Heart right ventricle (tissue), 16 donors: ENCODE measurements at regions not wholly inside any gene's neighbourhood (a gene's known extent, or its start where the extent isn't known, plus 50 kb on each side); places are given as distances from the start of the nearest gene placed in this dataset.

ENCODE experiments used
- ATAC-seq, 8 donors: fragments of 200-7000 bp; cut with Tn5 transposase; one replicate each; pipeline ENCODE4 v1.9.1; 2020; ENCODE audit warnings: mild to moderate bottlenecking in 8 of 8, moderate library complexity in 8 of 8, moderate number of reproducible peaks in 1 of 8
- DNase-seq, 2 donors: peaks; one replicate each; pipeline ENCODE4 v3.0.0-alpha.2; 2020
- H3K27ac ChIP-seq, 10 donors: fragments of 200-600 bp; sonication (generic) in 2 of 10; one replicate each; pipeline versions ENCODE4 v1.5.0 to v1.8.0; 2020 to 2022; ENCODE audit warnings: mild to moderate bottlenecking in 3 of 10
- H3K27me3 ChIP-seq, 7 donors: fragments of 200-600 bp; one replicate each; pipeline ENCODE4 v1.8.0; 2021 to 2022; ENCODE audit warnings: mild to moderate bottlenecking in 2 of 7
- H3K36me3 ChIP-seq, 9 donors: fragments of 200-600 bp; sonication (generic) in 1 of 9; one replicate each; pipeline versions ENCODE4 v1.5.0 to v1.8.0; 2020 to 2022; ENCODE audit warnings: mild to moderate bottlenecking in 2 of 9
- H3K4me1 ChIP-seq, 9 donors: fragments of 200-600 bp; sonication (generic) in 1 of 9; one replicate each; pipeline versions ENCODE4 v1.5.0 to v1.8.0; 2020 to 2022; ENCODE audit warnings: mild to moderate bottlenecking in 4 of 9
- H3K4me3 ChIP-seq, 10 donors: fragments of 200-600 bp; sonication (generic) in 2 of 10; one replicate each; pipeline versions ENCODE4 v1.5.0 to v1.8.0; 2020 to 2022; ENCODE audit warnings: mild to moderate bottlenecking in 7 of 10, moderate library complexity in 2 of 10
- H3K9me3 ChIP-seq, 11 donors: fragments of 200-600 bp in 10 of 11; sonication (generic) in 2 of 11; one replicate each; pipeline versions ENCODE4 v1.5.0 to v1.8.0; 2013 to 2022; ENCODE audit warnings: mild to moderate bottlenecking in 2 of 11, control low read depth in 1 of 11, moderate library complexity in 1 of 11
- CTCF ChIP-seq, 9 donors: fragments of 200-600 bp; sonication (generic) in 2 of 9; IDR thresholded peaks; one replicate each; pipeline versions ENCODE4 v1.5.0 to v1.8.0; 2021 to 2022; ENCODE audit warnings: antibody characterized with exemption in 9 of 9, mild to moderate bottlenecking in 5 of 9, moderate library complexity in 1 of 9
- WGBS, 2 donors: extraction: QIAGEN DNeasy Blood & Tissue Kit; methylation state at CpG; one replicate each; pipeline ENCODE4 v1.1.7; 2013; ENCODE audit warnings: inconsistent platforms in 1 of 2; 5-methylcytosine and 5-hydroxymethylcytosine counted together
- intact Hi-C, 10 donors: fragments of 100-400 bp; cut with DNase I; formaldehyde crosslinking; loops; one replicate each; pipeline versions ENCODE4 v1.11.1 to v1.14.2; 2022
- donor health status: Arrhythmogenic right ventricular cardiomyopathy.
- donor health status: ischemic (EF 13 %, LVEDD 7.1; RV severe dilation, severe dysfunction).
- donor health status: healthy with polysubstance abuse.
- donor health status: DM: no; HTN: yes; CAD: no.
- donor health status: DM: no; HTN: no; CAD: no.
- donor health status: ischemic (EF 25% LVEDD 6.9; RV normal size, moderate dysfunction).
- donor health status: ischemic (EF 25% LVEDD 5.7; RV mildly dilated, moderate dysfunction).
- donor health status: healthy.
- donor health status: DM: yes; HTN: yes; CAD: no.
- donor health status: Ischemic cardiomyopathy.
- donor health status: ischemic (EF 35%, LVEDD 5.7; RV mildly dilated, moderate dysfunction).
- donor health status: nonischemic (EF 11% LVEDD 7.7; RV severe dilation, severe dysfunction).
- donor health status: DM: yes; HTN: yes; CAD: no.
- donor health status: PGD.
- donor health status: ischemic (EF 29% LVEDD 5.4; RV normal size, mild dysfunction).
- donor health status: nonischemic (EF 23%, LVEDD 6.1; RV moderate dilation, normal function).

- Histone ChIP-seq H3K27me3 (no peaks in the 10 kb centered on the region), H3K27ac (no peak overlapping the region), H3K36me3 (no peaks in the 10 kb centered on the region), H3K4me3 (no peak overlapping the region), H3K4me1 (no peaks in the 10 kb centered on the region), H3K9me3 (peaks cover 0 to 16% (median 0%) of the 10 kb centered on the region in 11 donors)
- DNase-seq, result no peak
- no peak for ATAC-seq
- 58 to 76% methylated on average over 3 of the region's 3 CpGs for WGBS, 2 donors
- TF ChIP-seq CTCF (IDR thresholded peaks at IDR 0.05), result no peak
- intact Hi-C loops, result no loop called here
These were observed 1557.9 kb downstream of the PLA2G4A start for GRCh38 chr1:188386666-188387065.

- H3K27ac ChIP-seq, result no peak overlapping the region
- H3K4me3 ChIP-seq, result no peak overlapping the region
- intact Hi-C loops, result no loop called here
- no peak for TF ChIP-seq CTCF (IDR thresholded peaks at IDR 0.05)
- H3K4me1 ChIP-seq, result no peaks in the 10 kb centered on the region
- no peaks in the 10 kb centered on the region for H3K27me3 ChIP-seq
- H3K9me3 ChIP-seq, result peaks cover 0 to 40% (median 4%) of the 10 kb centered on the region in 11 donors
- ATAC-seq (no peak), DNase-seq (no peak)
- no peaks in the 10 kb centered on the region for H3K36me3 ChIP-seq
- 88 to 91% methylated on average over 1 of the region's 1 CpG for WGBS, 2 donors
These were observed 1565.9 kb downstream of the PLA2G4A start for GRCh38 chr1:188394677-188395076.

GRCh38 chr1:188397521-188397920, 1568.8 kb downstream of the PLA2G4A start:
- DNase-seq (no peak), ATAC-seq (no peak)
- Histone ChIP-seq H3K27me3 (no peaks in the 10 kb centered on the region), H3K9me3 (peaks cover 0 to 39% (median 7%) of the 10 kb centered on the region in 11 donors), H3K4me3 (no peak overlapping the region), H3K4me1 (no peaks in the 10 kb centered on the region), H3K36me3 (no peaks in the 10 kb centered on the region), H3K27ac (no peak overlapping the region)
- WGBS, 2 donors, result 83 to 84% methylated on average over 2 of the region's 2 CpGs
- TF ChIP-seq CTCF (IDR thresholded peaks at IDR 0.05), result no peak
- intact Hi-C loops, result no loop called here

GRCh38 chr1:188402986-188403385, 1574.2 kb downstream of the PLA2G4A start:
- 59 to 64% methylated on average over 3 of the region's 3 CpGs for WGBS, 2 donors
- intact Hi-C loops, result no loop called here
- ATAC-seq, result no peak

More at GRCh38 chr1:188402986-188403385, 1574.2 kb downstream of the PLA2G4A start:
- no peaks in the 10 kb centered on the region for H3K36me3 ChIP-seq
- no peak overlapping the region for H3K27ac ChIP-seq
- no peak for TF ChIP-seq CTCF (IDR thresholded peaks at IDR 0.05)
- no peaks in the 10 kb centered on the region for H3K4me1 ChIP-seq
- peaks cover 0 to 24% (median 7%) of the 10 kb centered on the region in 11 donors for H3K9me3 ChIP-seq
- H3K27me3 ChIP-seq, result no peaks in the 10 kb centered on the region
- no peak for DNase-seq
- H3K4me3 ChIP-seq, result no peak overlapping the region
